Frontal cortex (tissue), 3 donors: ENCODE measurements at regions not wholly inside any gene's neighbourhood (a gene's known extent, or its start where the extent isn't known, plus 50 kb on each side); places are given as distances from the start of the nearest gene placed in this dataset.

Experiments used
- DNase-seq, 2 donors: peaks; one replicate each; pipeline ENCODE4 v3.0.0; 2012; ENCODE audit warnings: low spot score in 2 of 2
- FAIRE-seq: peaks from 2 replicates; lab custom pipeline; 2012; peaks lifted over from hg19 to GRCh38; lab: Jason Lieb, UNC
- donor health status: control.
- donor health status: control.
- donor health status: control.

DNA sequence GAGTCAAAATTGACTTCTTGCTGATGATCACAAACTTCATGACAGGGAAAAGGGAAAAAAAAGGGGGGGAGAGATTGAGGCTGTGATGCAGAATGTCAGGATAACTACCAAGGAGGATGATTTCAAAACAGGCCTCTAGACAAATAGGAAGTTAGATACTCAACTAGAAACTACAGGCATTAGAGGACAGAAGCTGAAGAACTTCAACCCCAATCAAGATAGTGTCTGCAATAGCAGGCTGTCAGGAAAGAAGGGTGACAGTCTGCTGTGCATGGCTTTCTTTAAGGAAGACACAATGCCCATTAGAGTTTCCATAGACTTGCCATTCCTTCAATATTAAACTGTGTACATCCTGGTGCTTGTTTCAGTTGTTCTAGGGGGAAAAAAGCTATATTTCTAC lies 257.2 kb downstream of the TTLL7 start:
- DNase-seq: no peak

DNA sequence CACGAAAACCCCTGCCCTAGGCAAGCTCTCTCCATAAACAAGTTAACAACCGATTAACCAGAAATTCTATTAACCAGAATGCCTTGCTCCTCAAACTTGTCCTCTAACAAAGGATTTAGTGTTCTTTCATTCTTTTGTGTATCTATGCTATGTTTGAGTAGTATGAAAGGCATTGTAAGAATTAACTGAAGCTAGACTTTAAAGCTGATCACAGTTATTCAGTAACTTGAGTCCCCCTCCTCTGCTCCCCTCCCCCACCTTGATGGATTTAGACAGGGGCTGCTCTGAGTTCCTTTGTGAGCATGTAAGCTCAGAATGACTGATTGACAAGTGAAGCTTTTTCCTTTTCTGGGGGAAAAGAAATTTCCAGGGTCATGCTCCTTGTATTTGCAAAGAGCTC lies 257.6 kb downstream of the TTLL7 start:
- DNase-seq (no peak), FAIRE-seq (no peak)

More for the DNA sequence above, 257.2 kb downstream of the TTLL7 start:
- no peak for FAIRE-seq

DNA sequence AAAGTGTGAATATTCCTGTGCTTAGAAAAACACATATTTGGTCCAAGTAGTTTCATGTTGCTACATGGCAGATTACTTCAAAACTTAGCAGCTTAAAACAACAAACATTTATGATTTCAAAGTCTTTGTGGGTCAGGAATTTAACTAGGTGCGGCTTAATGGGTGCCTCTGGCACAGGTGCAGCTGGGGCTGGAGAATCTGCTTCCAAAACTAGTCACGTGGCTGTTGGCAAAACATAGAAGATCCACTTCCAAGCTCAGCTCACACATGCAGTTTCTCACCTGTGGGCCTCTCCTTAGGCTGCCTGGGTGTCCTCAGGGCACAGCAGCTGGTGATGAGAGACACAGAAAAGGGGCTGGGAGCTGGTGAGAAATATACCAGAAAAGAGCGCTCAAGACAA lies 263.4 kb downstream of the TTLL7 start:
- DNase-seq (no peak), FAIRE-seq (no peak)

DNA sequence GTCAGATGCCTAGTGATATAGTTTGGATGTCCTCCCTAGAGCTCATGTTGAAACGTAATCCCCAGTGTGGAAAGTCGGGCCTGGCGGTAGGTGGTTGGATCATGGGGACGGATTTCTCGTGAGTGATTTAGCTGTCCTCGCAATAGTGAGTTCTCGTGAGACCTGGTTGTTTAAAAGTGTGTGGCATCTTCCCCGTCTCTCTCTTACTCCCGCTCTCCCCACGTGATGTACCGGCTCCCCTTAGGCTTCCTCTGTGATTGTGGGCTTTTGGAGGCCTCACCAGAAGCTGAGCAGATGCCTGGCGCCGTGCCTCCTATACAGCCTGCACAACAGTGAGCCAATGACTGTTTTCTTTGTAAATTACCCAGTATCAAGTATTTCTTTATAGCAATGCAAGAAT lies 264.5 kb downstream of the TTLL7 start:
- FAIRE-seq (no peak), DNase-seq (no peak)

DNA sequence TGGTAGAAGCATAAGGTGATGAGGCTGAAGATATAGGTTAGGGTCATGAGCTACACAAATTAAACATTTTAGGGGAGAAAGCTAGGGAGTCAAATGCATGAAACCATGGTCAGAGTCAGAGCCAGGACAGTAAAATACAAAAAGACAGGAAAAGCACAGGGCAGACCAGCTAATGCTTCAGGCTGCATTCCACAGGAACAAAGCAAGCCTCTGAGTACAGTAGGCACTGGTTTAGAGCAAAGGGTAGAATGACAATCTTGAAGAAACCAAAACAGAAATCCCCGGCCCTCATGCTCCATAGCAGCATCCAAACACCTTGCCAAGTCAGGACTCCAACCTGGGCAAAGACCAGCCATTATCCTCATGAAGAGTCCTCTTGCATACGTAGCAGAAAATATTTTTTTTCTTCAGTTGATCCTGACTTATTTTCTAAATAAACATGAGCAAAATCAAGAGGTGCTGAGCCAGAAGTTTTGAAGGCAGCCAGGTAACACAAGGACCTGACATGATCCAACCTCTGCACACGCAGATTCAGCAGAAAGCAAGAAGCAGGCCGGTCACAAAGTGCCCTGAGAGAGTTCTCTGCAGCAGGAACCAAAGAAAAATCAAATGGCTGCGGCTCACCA lies 273.1 kb downstream of the TTLL7 start:
- FAIRE-seq (no peak), DNase-seq (no peak)

DNA sequence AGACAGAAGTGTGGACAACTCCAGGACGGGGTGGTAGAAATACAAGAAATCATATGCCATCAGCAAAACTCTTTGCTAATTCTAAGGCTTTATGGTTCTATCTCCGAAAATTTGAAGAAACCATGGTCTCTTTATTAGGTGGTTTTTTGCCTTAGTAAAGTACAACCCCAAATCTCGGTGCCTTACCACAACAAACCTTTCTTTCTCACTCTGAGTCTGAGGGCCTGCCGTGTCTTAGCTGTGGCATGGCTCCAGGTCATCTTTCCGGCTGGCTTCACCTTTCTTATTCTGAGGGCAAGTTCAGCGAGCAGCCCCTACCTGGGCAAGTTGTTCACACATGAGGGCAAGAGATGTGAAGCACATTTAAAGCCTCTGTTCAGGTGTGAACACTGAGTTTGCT lies 280.6 kb downstream of the TTLL7 start:
- FAIRE-seq: no peak
- DNase-seq: no peak

DNA sequence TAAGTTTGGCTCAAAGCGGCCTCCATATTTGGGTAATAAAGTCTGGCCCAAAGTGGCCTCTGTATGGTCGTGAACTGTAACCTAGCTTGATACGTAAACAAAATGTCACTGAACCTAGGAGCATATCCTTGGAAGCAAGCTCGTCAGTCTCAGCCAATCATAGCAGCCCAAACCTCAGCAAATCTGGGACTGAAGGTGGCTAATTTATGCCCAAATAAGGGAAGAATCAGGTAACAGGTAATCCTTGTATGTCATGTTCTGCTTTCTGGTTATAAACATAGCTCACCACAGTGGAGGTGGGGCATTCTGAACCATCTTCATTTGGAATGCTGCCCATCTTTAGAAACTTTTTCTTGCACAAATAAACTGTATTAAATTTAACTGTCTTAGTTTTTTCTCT lies 281.1 kb downstream of the TTLL7 start:
- FAIRE-seq (no peak), DNase-seq (no peak)

DNA sequence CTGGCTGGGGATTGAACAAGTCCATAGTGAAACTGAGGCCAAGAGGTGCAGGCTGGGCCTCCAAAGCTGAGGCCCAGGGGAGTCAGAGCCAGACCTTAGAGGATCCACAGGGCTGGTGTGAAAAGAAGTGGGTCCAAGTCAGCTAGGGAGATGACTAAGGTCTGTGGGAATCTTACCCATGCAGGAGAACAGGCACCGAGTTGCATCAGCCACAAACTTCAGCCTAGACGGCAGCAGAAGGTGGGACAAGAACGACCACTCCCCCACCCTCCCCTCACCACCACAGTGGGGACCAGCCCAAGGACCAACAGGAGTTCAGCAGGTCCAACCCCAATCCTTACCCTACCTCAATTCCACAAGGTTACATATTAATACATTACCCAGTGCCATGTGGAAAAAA lies 282.3 kb downstream of the TTLL7 start:
- DNase-seq: no peak
- FAIRE-seq: no peak

DNA sequence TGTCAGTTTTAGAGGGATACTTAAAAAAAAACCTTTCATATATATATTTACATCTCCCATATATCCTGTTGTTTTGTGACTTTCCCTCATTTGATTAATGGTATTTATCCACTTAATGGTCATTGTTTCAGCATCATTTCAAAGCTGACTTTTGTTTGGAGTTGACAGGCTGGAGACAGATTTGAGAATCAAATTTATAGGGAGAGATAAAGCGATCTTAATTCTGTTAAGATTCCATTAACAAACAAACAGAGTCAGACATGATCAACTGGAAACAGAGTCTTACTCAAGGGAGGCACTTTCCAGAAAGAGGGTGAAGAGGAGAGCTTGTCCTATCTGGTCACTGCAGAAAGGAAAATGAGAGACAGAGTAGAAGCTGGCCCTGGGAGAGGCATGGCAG lies 283.4 kb downstream of the TTLL7 start:
- DNase-seq (no peak), FAIRE-seq (no peak)

DNA sequence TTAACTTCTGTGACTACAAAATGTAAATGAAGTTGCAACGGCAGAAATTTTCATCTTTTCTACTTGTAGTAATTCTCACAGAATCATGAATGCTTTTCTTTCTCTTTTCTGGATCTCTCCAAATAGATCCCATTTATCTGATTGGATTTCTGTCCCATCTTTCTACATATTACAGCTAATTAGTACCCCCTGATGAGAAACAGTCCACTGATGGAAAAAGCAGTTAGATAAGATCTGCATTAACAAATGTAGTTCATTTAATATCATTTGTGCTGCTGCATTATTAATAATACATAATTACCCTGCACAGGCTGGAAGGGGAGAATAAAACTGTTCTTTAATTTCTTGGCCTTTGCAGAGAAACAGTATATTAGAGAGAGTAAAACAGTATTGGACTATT lies 289.3 kb downstream of the TTLL7 start:
- FAIRE-seq (no peak), DNase-seq (no peak)

DNA sequence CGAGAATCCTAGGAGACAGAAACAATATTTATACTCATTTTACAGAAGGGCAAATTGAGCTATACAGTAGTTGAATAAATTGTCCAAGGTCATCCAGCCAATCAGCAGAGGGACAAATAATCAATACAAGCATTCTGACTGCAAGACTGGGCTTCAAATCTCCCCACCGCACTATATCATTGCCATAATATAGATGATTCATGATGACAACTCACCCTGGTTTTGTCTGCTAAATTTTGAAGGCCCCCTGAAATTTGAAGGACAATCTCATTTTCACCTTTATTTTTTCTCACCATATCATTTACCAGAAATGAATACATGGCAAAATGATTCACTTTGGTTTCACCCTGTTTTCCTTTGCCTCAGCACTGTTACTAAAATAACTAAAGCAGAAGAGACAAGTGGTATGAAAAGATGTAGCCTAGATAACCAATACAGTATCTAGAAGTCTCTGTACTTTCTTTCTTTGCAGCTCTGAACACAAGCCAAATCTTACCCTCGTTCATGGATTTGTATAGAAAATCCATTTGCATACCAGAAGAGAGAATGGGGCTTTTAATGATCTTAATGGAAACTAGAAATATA lies 292.5 kb downstream of the TTLL7 start:
- FAIRE-seq (no peak), DNase-seq (no peak)

DNA sequence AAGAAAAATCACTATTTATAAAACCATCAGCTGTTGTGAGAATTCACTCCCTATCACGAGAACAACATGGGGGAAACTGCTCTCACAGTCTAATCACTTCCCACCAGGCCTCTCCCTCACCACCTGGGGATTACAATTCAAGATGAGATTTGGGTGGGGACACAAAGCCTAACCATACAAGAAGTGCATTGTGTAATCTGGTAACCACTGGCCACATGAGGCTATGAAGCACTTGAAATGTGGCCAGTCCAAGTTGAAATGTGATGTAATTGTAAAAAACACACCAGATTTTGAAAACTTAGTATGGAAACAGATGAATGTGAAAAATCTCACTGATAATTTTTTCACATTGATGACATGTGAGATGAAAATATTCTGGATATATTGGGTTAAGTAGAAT lies 293.8 kb downstream of the TTLL7 start:
- no peak for DNase-seq
- no peak for FAIRE-seq

DNA sequence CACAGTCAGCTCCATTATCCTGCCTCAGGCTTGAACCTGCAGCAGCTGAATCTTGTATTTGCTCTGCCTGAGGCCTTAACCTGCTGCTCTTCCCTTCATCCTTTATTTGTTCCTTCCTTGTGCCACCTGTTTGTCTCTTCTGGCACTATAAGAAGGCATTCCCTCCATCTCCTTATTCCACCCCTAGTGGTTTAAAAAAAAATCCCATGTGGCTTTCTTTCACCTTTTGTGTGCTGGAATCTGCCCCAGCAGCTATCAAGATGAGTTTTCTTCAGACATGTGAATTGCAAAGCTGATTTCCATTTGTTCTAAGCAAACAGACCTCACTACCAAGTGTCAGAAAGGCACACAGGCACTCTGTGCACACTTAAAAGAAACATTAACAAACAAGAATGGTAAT lies 294.6 kb downstream of the TTLL7 start:
- FAIRE-seq: no peak
- DNase-seq: no peak

DNA sequence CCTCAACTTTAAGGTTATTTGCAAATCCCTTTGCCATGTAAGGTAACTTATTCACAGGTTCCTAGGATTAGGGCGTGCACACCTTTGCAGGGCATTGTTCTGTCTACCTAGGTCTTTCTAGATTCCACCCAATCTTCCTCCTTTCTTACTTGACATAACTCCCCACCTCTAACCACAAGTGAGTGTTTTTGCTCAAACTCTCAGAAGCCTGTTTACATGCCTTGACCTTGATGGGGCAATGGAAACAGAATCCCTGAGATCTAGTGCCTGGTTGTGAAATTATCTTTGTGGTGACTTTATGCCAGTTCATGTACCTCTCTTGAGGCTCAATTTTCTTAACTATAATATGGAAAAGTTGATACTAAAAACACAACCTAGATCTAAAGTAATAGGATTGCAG lies 296.6 kb downstream of the TTLL7 start:
- no peak for FAIRE-seq
- no peak for DNase-seq

DNA sequence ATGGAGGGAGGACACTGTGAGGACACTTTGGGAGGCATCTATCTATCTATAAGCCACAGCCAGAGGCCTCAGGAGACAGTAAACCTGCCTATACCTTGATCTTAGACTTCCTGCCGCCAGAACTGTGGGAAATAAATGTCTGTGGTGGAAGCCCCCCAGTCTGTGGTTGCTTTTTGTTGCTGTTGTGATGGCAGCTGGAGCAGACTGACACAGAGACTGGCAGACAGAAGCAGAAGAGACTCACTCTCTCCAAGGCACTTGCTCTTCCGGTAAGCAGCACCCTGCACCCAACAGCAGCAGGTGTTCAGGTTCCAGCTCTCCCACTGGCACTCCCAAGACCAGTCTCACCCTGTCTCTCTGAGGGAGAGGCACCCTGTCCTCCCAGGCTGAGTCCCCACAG lies 297.6 kb downstream of the TTLL7 start:
- no peak for DNase-seq
- FAIRE-seq: no peak

DNA sequence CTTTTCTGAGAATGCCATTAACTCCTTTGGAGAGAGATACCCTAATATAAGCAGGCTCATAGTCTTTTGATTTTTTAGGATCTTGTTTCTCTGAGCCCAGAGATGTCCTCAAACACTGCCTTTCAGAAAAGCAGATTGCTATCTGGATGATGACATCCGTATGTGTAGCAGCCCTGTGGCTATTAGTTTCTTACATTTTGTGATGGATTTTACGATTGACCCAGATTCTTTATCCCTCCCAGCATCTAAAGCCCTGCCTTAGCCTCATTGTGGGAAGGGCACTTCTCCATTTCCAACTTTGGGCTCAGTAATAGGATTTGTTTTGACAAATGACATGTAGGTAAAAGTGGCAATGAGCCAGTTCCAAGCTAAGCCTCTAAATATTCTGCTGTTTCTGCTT lies 300.3 kb downstream of the TTLL7 start:
- DNase-seq: no peak
- no peak for FAIRE-seq

DNA sequence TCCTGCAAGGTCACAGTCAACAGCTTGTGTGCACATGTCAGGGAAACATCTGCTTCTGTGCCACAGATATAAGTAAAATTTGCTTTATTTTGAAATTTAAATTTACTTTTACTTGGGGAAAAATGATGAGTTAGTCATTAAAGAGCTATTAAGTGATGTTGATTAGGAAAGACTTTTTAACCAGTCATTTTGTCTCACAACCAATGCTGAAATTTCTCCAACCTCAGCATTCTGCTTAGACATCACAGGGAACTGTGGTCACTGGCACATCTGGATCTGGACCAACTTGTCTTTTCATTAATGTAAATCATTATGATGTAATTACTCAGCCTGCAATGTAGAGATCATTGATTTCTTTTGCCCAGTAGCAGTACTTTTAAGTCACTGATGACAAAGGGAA lies 301.0 kb downstream of the TTLL7 start:
- DNase-seq (no peak), FAIRE-seq (no peak)

DNA sequence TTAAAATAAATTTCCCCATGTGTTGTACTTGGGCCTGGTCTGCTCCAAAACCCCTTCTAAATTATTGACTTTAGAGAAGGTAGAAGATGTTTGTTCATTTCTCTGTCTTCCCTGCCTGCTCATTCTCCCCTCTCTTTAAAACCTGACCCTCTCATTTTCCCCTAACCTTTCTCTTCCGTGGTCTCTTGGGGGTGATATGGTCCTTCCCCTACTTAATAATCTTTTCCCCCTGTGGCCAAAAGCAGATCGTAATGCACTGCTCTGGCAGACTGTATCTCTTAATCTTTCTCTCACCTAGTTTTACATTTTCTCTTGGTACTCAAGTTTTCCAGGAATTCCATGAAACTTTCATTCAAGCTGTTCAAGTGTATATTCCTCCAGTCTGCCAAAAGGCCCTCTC lies 301.7 kb downstream of the TTLL7 start:
- DNase-seq: no peak
- no peak for FAIRE-seq

DNA sequence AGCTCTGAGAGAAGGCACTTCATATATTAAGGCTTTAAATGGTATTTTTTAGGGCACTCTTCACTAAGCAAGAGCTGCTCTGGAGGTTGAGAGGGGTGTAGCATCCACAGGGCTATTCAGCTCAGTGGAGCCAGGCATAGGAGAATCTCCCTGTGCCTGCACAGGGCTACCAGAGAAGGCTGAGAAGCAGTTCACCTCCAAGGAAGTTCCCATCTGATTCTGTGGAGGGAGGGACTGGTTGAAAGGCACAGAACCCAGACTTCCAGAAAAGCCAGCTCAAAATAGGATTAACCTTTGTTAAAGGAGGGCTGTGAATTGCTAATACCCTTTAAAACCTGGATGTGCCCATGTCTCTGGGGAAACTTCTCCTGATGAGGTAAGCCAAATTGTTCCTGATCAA lies 304.5 kb downstream of the TTLL7 start:
- no peak for DNase-seq
- no peak for FAIRE-seq

DNA sequence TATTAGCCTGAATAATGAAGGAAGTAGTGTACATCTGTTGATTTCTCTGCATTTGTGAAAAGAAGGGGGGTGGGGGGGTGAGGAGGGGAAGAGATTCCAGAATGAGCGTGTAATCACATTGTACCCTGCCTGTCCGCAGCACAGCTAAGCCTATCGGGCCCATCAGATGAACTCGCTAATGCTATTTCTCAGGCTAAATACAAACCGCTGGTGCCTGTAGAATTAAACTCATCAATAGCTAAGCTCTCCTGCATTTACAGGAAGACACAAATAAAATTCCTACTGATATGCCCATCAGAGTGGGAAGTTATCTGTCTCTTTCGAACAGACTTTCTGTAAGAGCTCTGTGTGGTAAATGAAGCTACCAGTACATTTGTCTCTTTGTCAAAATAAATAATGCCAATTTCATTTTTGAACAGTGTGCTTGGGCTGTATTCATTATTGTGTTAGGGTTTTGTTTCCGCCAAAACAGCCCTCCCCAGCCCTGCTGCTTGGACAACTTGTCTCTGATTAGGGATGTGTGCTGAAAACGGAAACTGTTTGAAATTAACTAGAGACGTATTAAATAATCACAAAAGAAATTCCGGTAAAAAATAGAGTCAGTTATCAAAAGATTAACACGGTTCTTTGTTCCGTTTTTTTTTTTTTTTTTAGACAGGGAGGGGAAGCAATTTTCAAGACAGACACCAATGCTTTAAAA lies 305.4 kb downstream of the TTLL7 start:
- DNase-seq (no peak), FAIRE-seq (no peak)

DNA sequence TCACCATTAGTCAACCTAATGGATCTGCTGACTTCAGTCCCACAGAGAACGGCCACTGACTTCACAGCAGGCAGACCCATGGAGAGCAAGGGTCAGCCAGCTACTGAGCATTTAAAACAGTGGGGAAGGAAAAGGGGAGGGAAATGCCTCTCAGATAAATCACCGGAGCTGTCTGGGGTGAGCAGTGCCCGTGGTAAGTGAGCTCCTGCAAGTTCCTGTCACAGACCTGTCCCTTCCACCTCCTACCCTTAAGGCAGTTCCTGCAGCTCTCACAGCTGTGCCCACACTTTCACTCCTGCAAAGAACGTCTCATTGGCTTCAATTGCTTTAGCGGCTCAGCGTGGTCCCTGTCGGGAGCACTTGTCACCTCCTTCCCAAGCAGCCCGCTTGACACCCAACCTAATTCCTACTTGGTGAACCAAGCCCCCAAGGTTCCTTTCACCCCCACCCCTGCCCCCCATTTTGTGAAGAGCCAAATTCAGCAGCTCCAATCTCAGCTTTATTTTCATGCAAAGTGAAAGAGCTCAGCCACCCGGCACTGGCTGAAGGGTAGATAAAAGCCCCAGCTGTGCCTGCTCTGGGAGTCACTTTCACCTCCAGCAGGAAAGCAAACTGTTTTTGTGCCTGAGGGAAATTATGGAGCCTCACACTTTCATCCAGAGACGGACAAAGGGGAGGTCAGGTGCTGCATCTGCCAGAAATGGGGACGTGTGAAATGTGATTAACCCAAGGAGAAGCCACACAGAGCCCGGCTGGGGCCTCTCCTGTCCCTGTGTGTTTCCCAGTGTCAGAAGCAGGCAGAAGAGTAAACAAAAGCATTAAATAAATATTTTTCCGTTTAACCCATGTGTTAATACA lies 306.2 kb downstream of the TTLL7 start:
- FAIRE-seq (no peak), DNase-seq (no peak)
